Smooth muscle cell (in vitro differentiated cells): ENCODE measurements at regions not wholly inside any gene's neighbourhood (a gene's known extent, or its start where the extent isn't known, plus 50 kb on each side); places are given as distances from the start of the nearest gene placed in this dataset.
"Not testable (repeated sequence)": the region's sequence is repeated elsewhere in the genome, so short reads cannot be mapped to it uniquely, and the experiment has no call there.

Experiments used
- DNase-seq: peaks from one replicate; lab custom pipeline; 2025; ENCODE audit not compliant: unreplicated experiment; lab: John Stamatoyannopoulos, UW
- H2AFZ ChIP-seq: fragments of 200-600 bp; sonication (generic); 2 replicates; pipeline ENCODE4 v1.6.0; 2016; ENCODE audit warnings: antibody characterized with exemption, low read depth, mild to moderate bottlenecking
- H3F3A ChIP-seq: fragments of 200-600 bp; sonication (generic); 2 replicates; pipeline ENCODE4 v1.6.0; 2017; ENCODE audit warnings: antibody characterized with exemption, low read depth
- H3K27ac ChIP-seq: fragments of 200-600 bp; sonication (generic); 2 replicates; pipeline ENCODE4 v1.5.1; 2016; ENCODE audit warnings: low read depth, mild to moderate bottlenecking
- H3K27me3 ChIP-seq: fragments of 200-600 bp; sonication (generic); 2 replicates; pipeline ENCODE4 v1.6.1; 2016; ENCODE audit warnings: low read depth, mild to moderate bottlenecking
- H3K36me3 ChIP-seq: fragments of 200-600 bp; sonication (generic); 2 replicates; pipeline ENCODE4 v1.5.1; 2016; ENCODE audit warnings: low read depth
- H3K4me1 ChIP-seq: fragments of 200-600 bp; sonication (generic); 2 replicates; pipeline ENCODE4 v1.5.1; 2016; ENCODE audit warnings: low read depth
- H3K4me2 ChIP-seq: fragments of 200-600 bp; sonication (generic); 2 replicates; pipeline ENCODE4 v1.6.0; 2016; ENCODE audit warnings: mild to moderate bottlenecking
- H3K4me3 ChIP-seq: fragments of 200-600 bp; sonication (generic); 2 replicates; pipeline ENCODE4 v1.5.1; 2016; ENCODE audit warnings: mild to moderate bottlenecking
- H3K79me2 ChIP-seq: fragments of 200-600 bp; sonication (generic); 2 replicates; pipeline ENCODE4 v1.6.0; 2016; ENCODE audit warnings: low read depth, mild to moderate bottlenecking
- H3K9ac ChIP-seq: fragments of 200-600 bp; sonication (generic); 2 replicates; pipeline ENCODE4 v1.6.0; 2016; ENCODE audit warnings: low read depth
- H3K9me3 ChIP-seq: fragments of 200-600 bp; sonication (generic); replicated peaks from 2 replicates; pipeline ENCODE4 v1.5.1; 2016; ENCODE audit warnings: low read depth
- H4K20me1 ChIP-seq: fragments of 200-600 bp; sonication (generic); 2 replicates; pipeline ENCODE4 v1.6.0; 2016; ENCODE audit warnings: low read depth
- WGBS: methylation state at CpG from one replicate; pipeline ENCODE4 v1.1.7; 2016; ENCODE audit warnings: low lambda C conversion rate; 5-methylcytosine and 5-hydroxymethylcytosine counted together

DNA sequence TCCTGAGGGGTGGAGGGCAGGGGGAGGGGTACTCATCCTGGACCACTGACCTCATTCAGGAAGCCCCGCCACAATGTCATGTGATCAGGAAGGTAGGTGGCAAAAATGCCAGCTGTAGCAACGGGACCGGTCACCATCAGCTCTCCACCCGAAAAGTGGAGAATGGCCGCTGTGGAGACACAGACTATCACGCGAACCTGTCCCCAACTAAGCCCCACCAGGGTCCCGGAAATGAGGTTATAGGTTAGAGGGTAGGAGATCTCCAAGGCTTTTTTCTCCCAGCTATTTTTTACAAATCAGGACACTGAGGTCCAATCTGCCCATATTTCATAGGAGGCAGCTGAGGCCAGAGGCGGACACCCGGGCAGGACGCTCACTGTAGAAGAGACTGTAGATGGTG, 1966.9 kb downstream of the FOXD4L5 start:
- not testable (repeated sequence) for H3K4me3 ChIP-seq, H2AFZ ChIP-seq, H3K27me3 ChIP-seq, H3K9ac ChIP-seq, H3K9me3 ChIP-seq, H3K4me1 ChIP-seq, H3K79me2 ChIP-seq, H3K27ac ChIP-seq, H3K4me2 ChIP-seq, DNase-seq, H3F3A ChIP-seq, H4K20me1 ChIP-seq, H3K36me3 ChIP-seq
- 92% methylated on average over 9 of the region's 11 CpGs for WGBS

DNA sequence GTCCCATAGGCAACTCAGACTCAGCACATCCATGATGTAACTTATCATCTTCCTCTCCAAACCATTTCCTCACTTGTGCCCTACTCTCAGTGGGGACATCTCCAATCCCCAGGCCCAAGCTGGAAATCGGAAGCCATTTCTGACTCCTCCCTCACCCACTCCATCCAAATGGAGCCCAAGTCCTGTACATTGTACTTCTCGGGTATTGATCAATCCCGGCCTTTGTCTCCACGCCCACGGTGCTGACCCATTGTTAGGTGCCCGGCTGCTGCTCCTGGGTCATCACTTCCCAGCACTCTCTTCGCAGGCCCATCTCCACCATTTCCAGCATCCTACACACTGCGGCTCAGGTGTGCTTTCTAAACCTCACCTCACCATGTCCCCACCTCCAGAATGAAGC, 1969.6 kb downstream of the FOXD4L5 start:
- H3K27ac ChIP-seq, H3K36me3 ChIP-seq, H3F3A ChIP-seq, H3K4me3 ChIP-seq, H4K20me1 ChIP-seq, DNase-seq, H3K9me3 ChIP-seq, H3K4me2 ChIP-seq, H3K79me2 ChIP-seq, H3K9ac ChIP-seq, H3K27me3 ChIP-seq, H3K4me1 ChIP-seq, H2AFZ ChIP-seq: not testable (repeated sequence)
- 92% methylated on average over 6 of the region's 8 CpGs for WGBS

DNA sequence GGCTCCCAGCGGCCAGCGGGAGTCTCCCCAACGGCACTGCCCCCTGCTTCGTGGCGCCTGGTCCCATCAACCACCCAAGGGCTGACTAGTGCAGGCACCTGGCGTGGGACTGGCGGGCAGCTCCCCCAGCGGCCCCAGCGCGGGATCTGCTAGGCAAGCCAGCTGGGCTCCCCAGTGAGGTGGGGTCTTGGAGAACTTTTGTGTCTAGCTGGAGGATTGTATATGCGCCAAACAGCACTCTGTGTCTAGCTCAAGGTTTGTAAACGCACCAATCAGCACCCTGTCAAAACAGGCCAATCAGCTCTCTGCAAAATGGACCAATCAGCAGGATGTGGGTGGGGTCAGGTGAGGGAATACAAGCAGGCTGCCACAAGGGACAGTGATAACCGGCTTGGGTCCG, 1988.2 kb downstream of the FOXD4L5 start:
- not testable (repeated sequence) for H3K4me3 ChIP-seq, H3K4me2 ChIP-seq, H3F3A ChIP-seq, H2AFZ ChIP-seq, H3K9ac ChIP-seq, H4K20me1 ChIP-seq, H3K36me3 ChIP-seq, H3K9me3 ChIP-seq, H3K4me1 ChIP-seq, H3K79me2 ChIP-seq, DNase-seq, H3K27ac ChIP-seq, H3K27me3 ChIP-seq
- 96% methylated on average over 12 of the region's 14 CpGs for WGBS

DNA sequence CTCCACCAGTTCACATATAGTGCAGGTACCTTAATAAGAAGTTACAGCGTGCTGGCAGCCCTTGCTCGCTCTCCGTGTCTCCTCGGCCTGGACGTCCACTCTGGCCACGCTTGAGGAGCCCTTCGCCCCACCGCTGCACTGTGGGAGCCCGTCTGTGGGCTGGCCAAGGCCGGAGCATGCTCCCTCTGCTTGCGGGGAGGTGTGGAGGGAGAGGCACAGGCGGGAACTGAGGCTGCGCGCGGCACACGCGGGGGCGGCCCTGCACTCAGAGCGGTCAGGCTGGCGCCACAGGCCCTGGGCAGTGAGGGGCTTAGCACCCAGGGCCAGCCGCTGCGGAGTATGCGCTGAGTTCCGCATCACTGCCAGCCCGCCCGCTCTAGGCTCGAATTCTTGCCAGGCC, 1988.6 kb downstream of the FOXD4L5 start:
- H3F3A ChIP-seq, H3K27me3 ChIP-seq, H3K9me3 ChIP-seq, DNase-seq, H3K4me2 ChIP-seq, H3K27ac ChIP-seq, H3K36me3 ChIP-seq, H3K4me3 ChIP-seq, H4K20me1 ChIP-seq, H2AFZ ChIP-seq, H3K9ac ChIP-seq, H3K79me2 ChIP-seq, H3K4me1 ChIP-seq: not testable (repeated sequence)
- WGBS: 92% methylated on average over 18 of the region's 27 CpGs

DNA sequence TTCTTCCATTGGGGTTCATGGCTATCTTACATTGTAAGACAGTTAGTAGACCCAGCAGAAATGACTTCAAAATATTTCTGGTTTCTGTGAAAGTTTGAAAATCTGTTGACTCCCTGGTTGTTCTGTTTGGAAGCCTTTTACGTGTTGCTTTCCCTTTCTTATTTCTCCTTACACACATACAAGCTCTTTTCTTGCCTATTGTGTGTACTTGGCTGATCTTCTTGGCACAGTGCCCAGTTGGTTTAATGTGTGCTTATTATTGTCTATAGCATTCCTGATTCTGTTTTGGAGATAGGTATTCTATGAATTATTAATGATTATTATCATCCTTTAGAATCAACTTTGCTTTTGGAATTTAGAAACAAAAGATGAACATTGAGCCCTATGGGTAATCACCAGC, 1995.0 kb downstream of the FOXD4L5 start:
- not testable (repeated sequence) for H3K9ac ChIP-seq, H3K27ac ChIP-seq, H2AFZ ChIP-seq, H3K27me3 ChIP-seq, H3K36me3 ChIP-seq, H3K79me2 ChIP-seq, H4K20me1 ChIP-seq, H3F3A ChIP-seq, H3K4me3 ChIP-seq, H3K4me2 ChIP-seq, H3K4me1 ChIP-seq, H3K9me3 ChIP-seq, DNase-seq
- 45% methylated on average over 1 of the region's 1 CpG for WGBS
